ENCODE measurements at regions not wholly inside any gene's neighbourhood (a gene's known extent, or its start where the extent isn't known, plus 50 kb on each side); places are given as distances from the start of the nearest gene placed in this dataset.

GRCh38 chr12:125657681-125658080, 592.4 kb downstream of the AACS start:
- Histone ChIP-seq H3K27ac (ENCODE audit: insufficient read depth in 1 of 2, low read depth in 1 of 2, low read length in 2 of 2, poor library complexity in 1 of 2, severe bottlenecking in 2 of 2) (no peak overlapping the region), H3K4me1 (ENCODE audit: control extremely low read depth in 1 of 4, control insufficient read depth in 4 of 4, insufficient read depth in 4 of 4, low read length in 3 of 4) (peaks cover 0 to 13% (median 2%) of the 10 kb centered on the region in 4 experiments), H3K27me3 (replicated peaks in 2 of 5; ENCODE audit: control insufficient read depth in 4 of 5, insufficient read depth in 5 of 5, low read length in 4 of 5) (no peaks in the 10 kb centered on the region), H3K36me3 (ENCODE audit: control insufficient read depth in 4 of 4, insufficient read depth in 4 of 4, low read length in 3 of 4) (no peaks in the 10 kb centered on the region), H3K9me3 (ENCODE audit: control extremely low read depth in 1 of 5, control insufficient read depth in 4 of 5, insufficient read depth in 2 of 5, low read depth in 1 of 5, low read length in 4 of 5) (no peaks in the 10 kb centered on the region), H3K4me3 (ENCODE audit: control insufficient read depth in 1 of 7, extremely low read depth in 1 of 7, insufficient read depth in 4 of 7, low read depth in 2 of 7, low read length in 6 of 7) (no peak overlapping the region)
- ChIA-PET CTCF (no interaction called here), POLR2A (no interaction called here)
- DNase-seq, result no peak
- WGBS (ENCODE audit: insufficient coverage), result 95% methylated on average over 3 of the region's 3 CpGs

- peak; percentile 15 to 65 (median 34) for DNase-seq
- WGBS (ENCODE audit: insufficient coverage), result 47% methylated on average over 8 of the region's 11 CpGs
- Histone ChIP-seq H3K27ac (ENCODE audit: insufficient read depth in 1 of 2, low read depth in 1 of 2, low read length in 2 of 2, poor library complexity in 1 of 2, severe bottlenecking in 2 of 2) (no peak overlapping the region), H3K9me3 (ENCODE audit: control extremely low read depth in 1 of 5, control insufficient read depth in 4 of 5, insufficient read depth in 2 of 5, low read depth in 1 of 5, low read length in 4 of 5) (no peaks in the 10 kb centered on the region), H3K27me3 (replicated peaks in 2 of 5; ENCODE audit: control insufficient read depth in 4 of 5, insufficient read depth in 5 of 5, low read length in 4 of 5) (no peaks in the 10 kb centered on the region), H3K4me3 (ENCODE audit: control insufficient read depth in 1 of 7, extremely low read depth in 1 of 7, insufficient read depth in 4 of 7, low read depth in 2 of 7, low read length in 6 of 7) (no peak overlapping the region), H3K4me1 (ENCODE audit: control extremely low read depth in 1 of 4, control insufficient read depth in 4 of 4, insufficient read depth in 4 of 4, low read length in 3 of 4) (no peaks in the 10 kb centered on the region), H3K36me3 (ENCODE audit: control insufficient read depth in 4 of 4, insufficient read depth in 4 of 4, low read length in 3 of 4) (no peaks in the 10 kb centered on the region)
- POLR2A ChIA-PET, result no interaction called here
- CTCF ChIA-PET, result interaction anchor here (1.0 to 1.7 kb wide), 2 partner anchors 10 to 11 kb away, joined by 3 to 7 read pairs; no protein-coding TSS in a partner anchor
Observed at GRCh38 chr12:125674554-125675338, 609.5 kb downstream of the AACS start.

GRCh38 chr12:125676366-125676765, 611.1 kb downstream of the AACS start:
- no peaks in the 10 kb centered on the region for H3K27me3 ChIP-seq (replicated peaks in 2 of 5; ENCODE audit: control insufficient read depth in 4 of 5, insufficient read depth in 5 of 5, low read length in 4 of 5)
- H3K4me1 ChIP-seq (ENCODE audit: control extremely low read depth in 1 of 4, control insufficient read depth in 4 of 4, insufficient read depth in 4 of 4, low read length in 3 of 4), result no peaks in the 10 kb centered on the region
- WGBS (ENCODE audit: insufficient coverage), result no CpG with 5 or more reads among the region's 1 CpG
- ChIA-PET CTCF (interaction anchor here (1.0 to 1.7 kb wide), 2 partner anchors 8 to 28 kb away, joined by 3 to 7 read pairs; no protein-coding TSS in a partner anchor), POLR2A (no interaction called here)
- no peaks in the 10 kb centered on the region for H3K36me3 ChIP-seq (ENCODE audit: control insufficient read depth in 4 of 4, insufficient read depth in 4 of 4, low read length in 3 of 4)
- DNase-seq, result peak in 2 of 3 donors; percentile 14 to 33
- H3K27ac ChIP-seq (ENCODE audit: insufficient read depth in 1 of 2, low read depth in 1 of 2, low read length in 2 of 2, poor library complexity in 1 of 2, severe bottlenecking in 2 of 2), result no peak overlapping the region
- H3K4me3 ChIP-seq (ENCODE audit: control insufficient read depth in 1 of 7, extremely low read depth in 1 of 7, insufficient read depth in 4 of 7, low read depth in 2 of 7, low read length in 6 of 7), result no peak overlapping the region
- no peaks in the 10 kb centered on the region for H3K9me3 ChIP-seq (ENCODE audit: control extremely low read depth in 1 of 5, control insufficient read depth in 4 of 5, insufficient read depth in 2 of 5, low read depth in 1 of 5, low read length in 4 of 5)

GRCh38 chr12:125677829-125678228, 612.6 kb downstream of the AACS start:
- Histone ChIP-seq H3K4me1 (ENCODE audit: control extremely low read depth in 1 of 4, control insufficient read depth in 4 of 4, insufficient read depth in 4 of 4, low read length in 3 of 4) (no peaks in the 10 kb centered on the region), H3K27ac (ENCODE audit: insufficient read depth in 1 of 2, low read depth in 1 of 2, low read length in 2 of 2, poor library complexity in 1 of 2, severe bottlenecking in 2 of 2) (no peak overlapping the region), H3K27me3 (replicated peaks in 2 of 5; ENCODE audit: control insufficient read depth in 4 of 5, insufficient read depth in 5 of 5, low read length in 4 of 5) (no peaks in the 10 kb centered on the region), H3K36me3 (ENCODE audit: control insufficient read depth in 4 of 4, insufficient read depth in 4 of 4, low read length in 3 of 4) (no peaks in the 10 kb centered on the region), H3K4me3 (ENCODE audit: control insufficient read depth in 1 of 7, extremely low read depth in 1 of 7, insufficient read depth in 4 of 7, low read depth in 2 of 7, low read length in 6 of 7) (no peak overlapping the region), H3K9me3 (ENCODE audit: control extremely low read depth in 1 of 5, control insufficient read depth in 4 of 5, insufficient read depth in 2 of 5, low read depth in 1 of 5, low read length in 4 of 5) (no peaks in the 10 kb centered on the region)
- ChIA-PET POLR2A (no interaction called here), CTCF (no interaction called here)
- no peak for DNase-seq
- 96% methylated on average over 4 of the region's 4 CpGs for WGBS (ENCODE audit: insufficient coverage)

- H3K27me3 ChIP-seq (replicated peaks in 2 of 5; ENCODE audit: control insufficient read depth in 4 of 5, insufficient read depth in 5 of 5, low read length in 4 of 5), result peaks cover 0 to 7% (median 2%) of the 10 kb centered on the region in 5 experiments
- no peaks in the 10 kb centered on the region for H3K36me3 ChIP-seq (ENCODE audit: control insufficient read depth in 4 of 4, insufficient read depth in 4 of 4, low read length in 3 of 4)
- H3K4me1 ChIP-seq (ENCODE audit: control extremely low read depth in 1 of 4, control insufficient read depth in 4 of 4, insufficient read depth in 4 of 4, low read length in 3 of 4), result no peaks in the 10 kb centered on the region
- H3K4me3 ChIP-seq (ENCODE audit: control insufficient read depth in 1 of 7, extremely low read depth in 1 of 7, insufficient read depth in 4 of 7, low read depth in 2 of 7, low read length in 6 of 7), result no peak overlapping the region
- 76% methylated on average over 3 of the region's 3 CpGs for WGBS (ENCODE audit: insufficient coverage)
- H3K27ac ChIP-seq (ENCODE audit: insufficient read depth in 1 of 2, low read depth in 1 of 2, low read length in 2 of 2, poor library complexity in 1 of 2, severe bottlenecking in 2 of 2), result no peak overlapping the region
- CTCF ChIA-PET, result no interaction called here
- POLR2A ChIA-PET, result no interaction called here
- no peaks in the 10 kb centered on the region for H3K9me3 ChIP-seq (ENCODE audit: control extremely low read depth in 1 of 5, control insufficient read depth in 4 of 5, insufficient read depth in 2 of 5, low read depth in 1 of 5, low read length in 4 of 5)
- DNase-seq, result no peak
Observed at GRCh38 chr12:125678589-125678993, 613.4 kb downstream of the AACS start.

- H3K36me3 ChIP-seq (ENCODE audit: control insufficient read depth in 4 of 4, insufficient read depth in 4 of 4, low read length in 3 of 4), result no peaks in the 10 kb centered on the region
- H3K4me3 ChIP-seq (ENCODE audit: control insufficient read depth in 1 of 7, extremely low read depth in 1 of 7, insufficient read depth in 4 of 7, low read depth in 2 of 7, low read length in 6 of 7), result no peak overlapping the region
- peak; percentile 32 to 63 (median 51) for DNase-seq
- ChIA-PET CTCF (interaction anchor here (0.6 to 2.1 kb wide), 5 partner anchors 8 to 151 kb away, joined by 3 to 7 read pairs (median 3); no protein-coding TSS in a partner anchor), POLR2A (no interaction called here)
- H3K27ac ChIP-seq (ENCODE audit: insufficient read depth in 1 of 2, low read depth in 1 of 2, low read length in 2 of 2, poor library complexity in 1 of 2, severe bottlenecking in 2 of 2), result no peak overlapping the region
- peaks cover 0 to 11% (median 2%) of the 10 kb centered on the region in 5 experiments for H3K27me3 ChIP-seq (replicated peaks in 2 of 5; ENCODE audit: control insufficient read depth in 4 of 5, insufficient read depth in 5 of 5, low read length in 4 of 5)
- no peaks in the 10 kb centered on the region for H3K9me3 ChIP-seq (ENCODE audit: control extremely low read depth in 1 of 5, control insufficient read depth in 4 of 5, insufficient read depth in 2 of 5, low read depth in 1 of 5, low read length in 4 of 5)
- peaks cover 0 to 8% (median 0%) of the 10 kb centered on the region in 4 experiments for H3K4me1 ChIP-seq (ENCODE audit: control extremely low read depth in 1 of 4, control insufficient read depth in 4 of 4, insufficient read depth in 4 of 4, low read length in 3 of 4)
- WGBS (ENCODE audit: insufficient coverage), result 9% methylated on average over 25 of the region's 30 CpGs
Observed at GRCh38 chr12:125683748-125684381, 618.6 kb downstream of the AACS start.

All from common myeloid progenitor, CD34-positive (primary cell).